Activated T-cell treated with anti-CD3 and anti-CD28 coated beads for 24 hours (primary cell): ENCODE measurements at regions not wholly inside any gene's neighbourhood (a gene's known extent, or its start where the extent isn't known, plus 50 kb on each side); places are given as distances from the start of the nearest gene placed in this dataset.

ENCODE experiments used
- DNase-seq: peaks from one replicate; pipeline ENCODE4 v3.0.0-alpha.2; 2020; ENCODE audit warnings: low read depth

GRCh38 chr14:76664790-76665189 is 96.5 kb upstream of the VASH1 start:
- no peak for DNase-seq

GRCh38 chr14:76666746-76667145 is 94.5 kb upstream of the VASH1 start:
- no peak for DNase-seq

GRCh38 chr14:76669770-76670169 is 91.5 kb upstream of the VASH1 start:
- DNase-seq: no peak

- no peak for DNase-seq
These were observed 89.1 kb upstream of the VASH1 start for GRCh38 chr14:76672123-76672522.

- DNase-seq: no peak
These were observed 88.0 kb upstream of the VASH1 start for GRCh38 chr14:76673261-76673660.

- no peak for DNase-seq
These were observed 86.2 kb upstream of the VASH1 start for GRCh38 chr14:76675046-76675445.

GRCh38 chr14:76676539-76676938 is 84.7 kb upstream of the VASH1 start:
- no peak for DNase-seq

- DNase-seq: no peak
These were observed 83.6 kb upstream of the VASH1 start for GRCh38 chr14:76677534-76678145.

- DNase-seq: no peak
These were observed 82.9 kb upstream of the VASH1 start for GRCh38 chr14:76678244-76678800.

GRCh38 chr14:76682367-76682766 is 78.9 kb upstream of the VASH1 start:
- no peak for DNase-seq

GRCh38 chr14:76686646-76687045 is 74.6 kb upstream of the VASH1 start:
- DNase-seq: no peak

- DNase-seq: no peak
These were observed 73.5 kb upstream of the VASH1 start for GRCh38 chr14:76687611-76688382.

GRCh38 chr14:76688383-76688671 is 72.9 kb upstream of the VASH1 start:
- DNase-seq: no peak

GRCh38 chr14:76690502-76691105 is 70.7 kb upstream of the VASH1 start:
- no peak for DNase-seq

- DNase-seq: no peak
These were observed 67.2 kb upstream of the VASH1 start for GRCh38 chr14:76694106-76694505.

GRCh38 chr14:76695263-76695920 is 65.9 kb upstream of the VASH1 start:
- DNase-seq: no peak

GRCh38 chr14:76696361-76696760 is 64.9 kb upstream of the VASH1 start:
- no peak for DNase-seq

- DNase-seq: no peak
These were observed 64.5 kb upstream of the VASH1 start for GRCh38 chr14:76696791-76697190.

GRCh38 chr14:76697246-76697905 is 63.9 kb upstream of the VASH1 start:
- no peak for DNase-seq

- no peak for DNase-seq
These were observed 63.1 kb upstream of the VASH1 start for GRCh38 chr14:76698191-76698590.

GRCh38 chr14:76698631-76699030 is 62.6 kb upstream of the VASH1 start:
- no peak for DNase-seq

GRCh38 chr14:76699209-76699938 is 61.9 kb upstream of the VASH1 start:
- no peak for DNase-seq
